Gastroesophageal sphincter (tissue), 4 donors: ENCODE measurements at regions not wholly inside any gene's neighbourhood (a gene's known extent, or its start where the extent isn't known, plus 50 kb on each side); places are given as distances from the start of the nearest gene placed in this dataset.

Source experiments
- ATAC-seq: fragments of 150-250 bp; one replicate; pipeline ENCODE4 v1.9.1; 2016; ENCODE audit warnings: mild to moderate bottlenecking, moderate library complexity
- H3K27ac ChIP-seq, 4 donors: fragments of 200-600 bp; sonication (generic) in 3 of 4; 1 replicate in 3 of 4; 2 replicates in 1 of 4; pipeline ENCODE4 v1.5.1; 2016 to 2019
- H3K27me3 ChIP-seq: fragments of 200-600 bp; sonication (generic); one replicate; pipeline ENCODE4 v1.5.1; 2019
- H3K36me3 ChIP-seq, 2 donors: fragments of 200-600 bp; sonication (generic); one replicate each; pipeline ENCODE4 v1.5.1; 2019; ENCODE audit warnings: control low read depth in 1 of 2
- H3K4me1 ChIP-seq, 3 donors: fragments of 200-600 bp; sonication (generic); 1 replicate in 2 of 3; 2 replicates in 1 of 3; pipeline ENCODE4 v1.5.1; 2016 to 2019; ENCODE audit warnings: control low read depth in 2 of 3
- H3K4me3 ChIP-seq, 2 donors: fragments of 200-600 bp; sonication (generic); one replicate each; pipeline ENCODE4 v1.5.1; 2019; ENCODE audit warnings: mild to moderate bottlenecking in 1 of 2, moderate library complexity in 1 of 2
- H3K9me3 ChIP-seq, 3 donors: fragments of 200-600 bp; sonication (generic); one replicate each; pipeline ENCODE4 v1.5.1; 2017 to 2019; ENCODE audit warnings: control low read depth in 2 of 3
- CTCF ChIP-seq, 4 experiments: fragments of 200-600 bp in 2 of 4; fragments of 450-650 bp in 2 of 4; sonication (generic) in 1 of 4; IDR thresholded peaks; one replicate each; pipeline ENCODE4 v1.5.1; 2017 to 2019; ENCODE audit warnings: antibody characterized with exemption in 4 of 4, mild to moderate bottlenecking in 2 of 4, moderate library complexity in 2 of 4
- EP300 ChIP-seq: sonication (generic); formaldehyde crosslinking; IDR thresholded peaks from one replicate; pipeline ENCODE4 v1.6.1; 2017; ENCODE audit warnings: antibody characterized with exemption, mild to moderate bottlenecking
- POLR2A ChIP-seq, 2 donors: fragments of 450-650 bp; IDR thresholded peaks; one replicate each; pipeline ENCODE4 v1.6.1; 2017; ENCODE audit warnings: antibody characterized with exemption in 2 of 2, mild to moderate bottlenecking in 2 of 2, moderate library complexity in 1 of 2
- POLR2AphosphoS5 ChIP-seq: sonication (generic); formaldehyde crosslinking; IDR thresholded peaks from one replicate; pipeline ENCODE4 v1.6.1; 2017; ENCODE audit warnings: antibody characterized with exemption
- WGBS, 2 donors: methylation state at CpG; one replicate each; pipeline ENCODE4 v1.1.5; 2018; ENCODE audit warnings: low coverage in 1 of 2; 5-methylcytosine and 5-hydroxymethylcytosine counted together

GRCh38 chr12:65584016-65584415, 240.3 kb upstream of the HMGA2 start:
- Histone ChIP-seq H3K27ac (no peak overlapping the region), H3K9me3 (no peaks in the 10 kb centered on the region), H3K36me3 (no peaks in the 10 kb centered on the region), H3K4me3 (no peak overlapping the region), H3K4me1 (no peaks in the 10 kb centered on the region), H3K27me3 (no peaks in the 10 kb centered on the region)
- ATAC-seq, result no peak
- no peak for TF ChIP-seq POLR2AphosphoS5
- TF ChIP-seq POLR2A (IDR thresholded peaks at IDR 0.05), result no peak
- no peak for TF ChIP-seq CTCF (IDR thresholded peaks at IDR 0.05)
- no peak for TF ChIP-seq EP300
- WGBS, 2 donors, result 82 to 84% methylated on average over 3 of the region's 3 CpGs

GRCh38 chr12:65585648-65586602, 238.4 kb upstream of the HMGA2 start:
- TF ChIP-seq CTCF (IDR thresholded peaks at IDR 0.05), result no peak
- no peak for TF ChIP-seq EP300
- no peak for TF ChIP-seq POLR2A (IDR thresholded peaks at IDR 0.05)
- TF ChIP-seq POLR2AphosphoS5, result no peak
- no peaks in the 10 kb centered on the region for H3K4me1 ChIP-seq
- no peak for ATAC-seq
- H3K27me3 ChIP-seq, result no peaks in the 10 kb centered on the region
- no peak overlapping the region for H3K27ac ChIP-seq
- 47 to 50% methylated on average over 3 of the region's 3 CpGs for WGBS, 2 donors
- no peaks in the 10 kb centered on the region for H3K9me3 ChIP-seq
- no peaks in the 10 kb centered on the region for H3K36me3 ChIP-seq
- H3K4me3 ChIP-seq, result no peak overlapping the region

- H3K27ac ChIP-seq, result no peak overlapping the region
- no peaks in the 10 kb centered on the region for H3K9me3 ChIP-seq
- no peaks in the 10 kb centered on the region for H3K27me3 ChIP-seq
- ATAC-seq, result no peak
- no peaks in the 10 kb centered on the region for H3K36me3 ChIP-seq
- 80 to 93% methylated on average over 1 of the region's 1 CpG for WGBS, 2 donors
- no peak overlapping the region for H3K4me3 ChIP-seq
- no peaks in the 10 kb centered on the region for H3K4me1 ChIP-seq
- TF ChIP-seq CTCF (IDR thresholded peaks at IDR 0.05) (no peak), POLR2A (IDR thresholded peaks at IDR 0.05) (no peak)
These were observed 237.5 kb upstream of the HMGA2 start for GRCh38 chr12:65586796-65587195.

GRCh38 chr12:65590318-65590717, 234.0 kb upstream of the HMGA2 start:
- no peaks in the 10 kb centered on the region for H3K4me1 ChIP-seq
- no peak overlapping the region for H3K27ac ChIP-seq
- 100% methylated on average over 2 of the region's 4 CpGs; no CpG with 5 or more reads in 1 of the 2 donors for WGBS, 2 donors
- no peak for TF ChIP-seq POLR2A (IDR thresholded peaks at IDR 0.05)
- no peak for TF ChIP-seq POLR2AphosphoS5
- TF ChIP-seq EP300, result no peak
- H3K9me3 ChIP-seq, result no peaks in the 10 kb centered on the region
- no peak overlapping the region for H3K4me3 ChIP-seq
- H3K36me3 ChIP-seq, result no peaks in the 10 kb centered on the region
- peaks cover 5% of the 10 kb centered on the region for H3K27me3 ChIP-seq
- no peak for ATAC-seq

- no peaks in the 10 kb centered on the region for H3K4me1 ChIP-seq
- H3K9me3 ChIP-seq, result no peaks in the 10 kb centered on the region
- no peak for ATAC-seq
- H3K27me3 ChIP-seq, result peaks cover 22% of the 10 kb centered on the region
- H3K27ac ChIP-seq, result no peak overlapping the region
- 87 to 95% methylated on average over 3 of the region's 3 CpGs for WGBS, 2 donors
- no peak overlapping the region for H3K4me3 ChIP-seq
- TF ChIP-seq POLR2AphosphoS5, result no peak
- TF ChIP-seq EP300, result no peak
- no peak for TF ChIP-seq CTCF (IDR thresholded peaks at IDR 0.05)
- no peak for TF ChIP-seq POLR2A (IDR thresholded peaks at IDR 0.05)
- no peaks in the 10 kb centered on the region for H3K36me3 ChIP-seq
These were observed 231.9 kb upstream of the HMGA2 start for GRCh38 chr12:65592416-65592815.
